NCI-H1930 (cell line): ENCODE measurements at regions not wholly inside any gene's neighbourhood (a gene's known extent, or its start where the extent isn't known, plus 50 kb on each side); places are given as distances from the start of the nearest gene placed in this dataset.
"Not testable (repeated sequence)": the region's sequence is repeated elsewhere in the genome, so short reads cannot be mapped to it uniquely, and the experiment has no call there.

ENCODE experiments used
- DNase-seq, 2 experiments: peaks; one replicate each; lab custom pipeline; 2025; lab: John Stamatoyannopoulos, UW

- DNase-seq, result no peak
Measured at GRCh38 chr3:8423307-8423706, 78.3 kb upstream of the LMCD1 start.

- no peak for DNase-seq
Measured at GRCh38 chr3:8424281-8424680, 77.3 kb upstream of the LMCD1 start.

- no peak for DNase-seq
Measured at GRCh38 chr3:8436661-8437287, 64.8 kb upstream of the LMCD1 start.

- no peak for DNase-seq
Measured at GRCh38 chr3:8438507-8439079, 63.0 kb upstream of the LMCD1 start.

GRCh38 chr3:8440142-8440541 lies 61.5 kb upstream of the LMCD1 start:
- DNase-seq, result not testable (repeated sequence)

- peak in 1 of 2 experiments; percentile 9 for DNase-seq
Measured at GRCh38 chr3:8441969-8442559, 59.6 kb upstream of the LMCD1 start.

GRCh38 chr3:8442993-8443650 lies 58.5 kb upstream of the LMCD1 start:
- DNase-seq, result no peak

- peak in 1 of 2 experiments; percentile 14 for DNase-seq
Measured at GRCh38 chr3:8443829-8444791, 57.5 kb upstream of the LMCD1 start.

GRCh38 chr3:8444883-8445282 lies 56.7 kb upstream of the LMCD1 start:
- no peak for DNase-seq

- DNase-seq, result no peak
Measured at GRCh38 chr3:8445861-8446260, 55.8 kb upstream of the LMCD1 start.

GRCh38 chr3:8446845-8447244 lies 54.8 kb upstream of the LMCD1 start:
- DNase-seq, result no peak

- no peak for DNase-seq
Measured at GRCh38 chr3:8450618-8451017, 51.0 kb upstream of the LMCD1 start.

GRCh38 chr3:8451696-8452095 lies 49.9 kb upstream of the LMCD1 start:
- DNase-seq, result no peak
